ENCODE measurements at regions not wholly inside any gene's neighbourhood (a gene's known extent, or its start where the extent isn't known, plus 50 kb on each side); places are given as distances from the start of the nearest gene placed in this dataset.

GRCh38 chr7:16034353-16034752, 347.9 kb upstream of the MEOX2 start:
- Mint-ChIP-seq H3K9me3 (ENCODE audit: unreplicated experiment) (no peaks in the 10 kb centered on the region), H3K4me3 (ENCODE audit: unreplicated experiment) (no peak overlapping the region), H3K27me3 (ENCODE audit: insufficient read depth, unreplicated experiment) (peaks cover 55% of the 10 kb centered on the region), H3K4me1 (ENCODE audit: insufficient read depth, unreplicated experiment) (no peaks in the 10 kb centered on the region), H3K36me3 (ENCODE audit: insufficient read depth, unreplicated experiment) (no peaks in the 10 kb centered on the region), H3K27ac (ENCODE audit: low read depth, unreplicated experiment) (no peak overlapping the region)
- no TSS peak for BruUV-seq (replicated peaks)
- DNase-seq (ENCODE audit: unreplicated experiment) = peak; percentile 2
- no peak for TF ChIP-seq CTCF (IDR thresholded peaks at IDR 0.05; ENCODE audit: unreplicated experiment)
- POLR2A ChIA-PET = interaction anchor here (0.5 kb wide), 1 partner anchor 524 kb away, joined by 3 read pairs; no protein-coding TSS in a partner anchor
- CTCF ChIA-PET = no interaction called here
- intact Hi-C loops (cut with micrococcal nuclease) = no loop called here

GRCh38 chr7:16033233-16033632, 346.8 kb upstream of the MEOX2 start:
- no peaks in the 10 kb centered on the region for H3K9me3 Mint-ChIP-seq (ENCODE audit: unreplicated experiment)
- CTCF ChIA-PET = no interaction called here
- intact Hi-C loops (cut with micrococcal nuclease) = no loop called here

GRCh38 chr7:16028636-16029035, 342.2 kb upstream of the MEOX2 start:
- no peak for DNase-seq (ENCODE audit: unreplicated experiment)
- H3K36me3 Mint-ChIP-seq (ENCODE audit: insufficient read depth, unreplicated experiment) = no peaks in the 10 kb centered on the region
- intact Hi-C loops (cut with micrococcal nuclease) = no loop called here
- peaks cover 24% of the 10 kb centered on the region for H3K27me3 Mint-ChIP-seq (ENCODE audit: insufficient read depth, unreplicated experiment)
- H3K9me3 Mint-ChIP-seq (ENCODE audit: unreplicated experiment) = no peaks in the 10 kb centered on the region
- H3K4me3 Mint-ChIP-seq (ENCODE audit: unreplicated experiment) = no peak overlapping the region
- CTCF ChIA-PET = no interaction called here
- H3K4me1 Mint-ChIP-seq (ENCODE audit: insufficient read depth, unreplicated experiment) = no peaks in the 10 kb centered on the region
- H3K27ac Mint-ChIP-seq (ENCODE audit: low read depth, unreplicated experiment) = no peak overlapping the region
- BruUV-seq (replicated peaks) = no TSS peak
- POLR2A ChIA-PET = no interaction called here
- TF ChIP-seq CTCF (IDR thresholded peaks at IDR 0.05; ENCODE audit: unreplicated experiment) = no peak

More at GRCh38 chr7:16033233-16033632, 346.8 kb upstream of the MEOX2 start:
- BruUV-seq (replicated peaks) = no TSS peak
- no peak for TF ChIP-seq CTCF (IDR thresholded peaks at IDR 0.05; ENCODE audit: unreplicated experiment)
- no peak for DNase-seq (ENCODE audit: unreplicated experiment)
- H3K4me1 Mint-ChIP-seq (ENCODE audit: insufficient read depth, unreplicated experiment) = no peaks in the 10 kb centered on the region
- no peak overlapping the region for H3K27ac Mint-ChIP-seq (ENCODE audit: low read depth, unreplicated experiment)
- H3K27me3 Mint-ChIP-seq (ENCODE audit: insufficient read depth, unreplicated experiment) = peaks cover 55% of the 10 kb centered on the region
- no peak overlapping the region for H3K4me3 Mint-ChIP-seq (ENCODE audit: unreplicated experiment)
- no peaks in the 10 kb centered on the region for H3K36me3 Mint-ChIP-seq (ENCODE audit: insufficient read depth, unreplicated experiment)
- POLR2A ChIA-PET = no interaction called here

GRCh38 chr7:16028103-16028502, 341.6 kb upstream of the MEOX2 start:
- Mint-ChIP-seq H3K27ac (ENCODE audit: low read depth, unreplicated experiment) (no peak overlapping the region), H3K36me3 (ENCODE audit: insufficient read depth, unreplicated experiment) (no peaks in the 10 kb centered on the region), H3K9me3 (ENCODE audit: unreplicated experiment) (no peaks in the 10 kb centered on the region), H3K4me3 (ENCODE audit: unreplicated experiment) (no peak overlapping the region), H3K27me3 (ENCODE audit: insufficient read depth, unreplicated experiment) (peaks cover 28% of the 10 kb centered on the region), H3K4me1 (ENCODE audit: insufficient read depth, unreplicated experiment) (no peaks in the 10 kb centered on the region)
- intact Hi-C loops (cut with micrococcal nuclease) = no loop called here
- ChIA-PET CTCF (no interaction called here), POLR2A (no interaction called here)
- TF ChIP-seq CTCF (IDR thresholded peaks at IDR 0.05; ENCODE audit: unreplicated experiment) = no peak
- no TSS peak for BruUV-seq (replicated peaks)
- DNase-seq (ENCODE audit: unreplicated experiment) = peak; percentile 34
